ENCODE measurements at regions not wholly inside any gene's neighbourhood (a gene's known extent, or its start where the extent isn't known, plus 50 kb on each side); places are given as distances from the start of the nearest gene placed in this dataset.
A peak's percentile ranks its signal among the peaks of the same experiment; 100 is the strongest.

DNA sequence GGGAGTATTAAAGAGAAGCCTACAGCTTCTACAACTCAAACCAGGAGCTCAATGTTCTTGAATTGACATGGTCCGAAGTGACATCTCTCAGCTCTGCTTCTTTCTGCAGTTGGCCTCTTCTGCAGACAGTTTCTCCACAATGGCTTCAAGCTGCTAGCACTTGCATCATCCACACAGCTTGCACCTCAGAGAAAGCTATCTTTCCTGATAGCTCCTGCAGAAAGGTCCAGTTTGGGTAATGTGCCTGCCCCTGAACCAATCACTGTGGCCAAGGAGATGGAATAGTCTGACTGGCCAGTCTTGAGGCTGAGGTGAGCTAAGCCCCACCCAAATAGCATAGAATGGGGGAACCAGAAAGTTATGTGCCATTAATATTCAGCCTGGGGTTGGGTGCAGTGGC lies 95.8 kb upstream of the ABCA1 start:
- no peak for FAIRE-seq

DNA sequence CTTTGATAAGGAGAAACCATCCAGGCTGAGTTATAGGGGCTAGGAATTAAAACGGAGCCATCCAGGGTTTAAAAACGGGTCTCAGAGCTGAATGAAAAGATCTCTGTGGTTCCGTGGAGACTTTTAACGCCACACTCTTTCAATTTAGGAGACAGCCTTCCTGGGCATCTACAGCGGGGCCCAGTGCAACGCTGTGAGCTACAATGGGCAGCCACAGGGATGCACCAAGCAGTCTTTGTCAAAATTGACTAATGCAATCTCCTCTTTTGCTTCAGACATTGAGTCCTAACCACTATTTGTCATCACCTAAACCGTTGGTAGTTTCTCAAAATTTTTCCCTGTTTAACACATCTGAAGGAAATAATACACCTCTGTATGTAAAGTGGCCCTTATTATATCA lies 96.6 kb upstream of the ABCA1 start:
- FAIRE-seq = no peak

DNA sequence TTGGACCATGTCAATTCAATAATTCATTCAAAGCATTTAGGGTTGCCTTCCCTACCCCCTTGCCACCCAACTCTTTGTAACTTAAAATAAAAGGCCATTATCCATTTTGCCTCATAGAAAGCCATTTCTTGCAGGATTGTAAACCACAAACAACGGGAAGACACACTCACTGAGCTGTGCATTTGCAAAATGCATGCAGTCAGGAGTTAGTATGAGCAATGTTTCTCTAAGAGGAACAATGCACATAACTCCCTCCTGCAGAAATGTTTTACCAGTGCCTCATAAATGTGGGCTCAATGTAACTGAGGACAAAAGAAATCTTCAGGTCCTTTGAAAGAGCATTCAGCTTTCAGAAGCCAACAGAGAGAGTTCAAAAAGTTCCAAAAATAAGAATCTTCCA lies 98.5 kb upstream of the ABCA1 start:
- no peak for FAIRE-seq

DNA sequence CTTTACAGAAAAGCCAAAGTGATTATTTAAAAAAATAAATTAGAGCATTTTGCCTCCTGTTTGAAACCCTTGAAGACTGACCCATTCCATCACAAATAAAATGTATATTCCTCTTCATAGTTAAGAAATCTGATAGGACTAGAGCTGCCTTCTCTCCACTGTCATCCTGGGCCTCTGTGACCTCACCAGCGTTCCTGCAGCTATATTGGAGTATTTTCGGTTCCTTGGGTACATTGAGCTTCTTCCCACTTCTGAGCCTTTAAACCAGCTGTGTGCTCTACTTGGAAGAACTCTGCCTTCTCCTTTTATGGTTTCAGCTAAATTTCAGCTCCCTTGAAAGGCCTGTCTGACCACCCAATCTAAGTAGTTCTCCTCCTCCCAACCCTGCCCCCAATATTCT lies 99.1 kb upstream of the ABCA1 start:
- FAIRE-seq = no peak

DNA sequence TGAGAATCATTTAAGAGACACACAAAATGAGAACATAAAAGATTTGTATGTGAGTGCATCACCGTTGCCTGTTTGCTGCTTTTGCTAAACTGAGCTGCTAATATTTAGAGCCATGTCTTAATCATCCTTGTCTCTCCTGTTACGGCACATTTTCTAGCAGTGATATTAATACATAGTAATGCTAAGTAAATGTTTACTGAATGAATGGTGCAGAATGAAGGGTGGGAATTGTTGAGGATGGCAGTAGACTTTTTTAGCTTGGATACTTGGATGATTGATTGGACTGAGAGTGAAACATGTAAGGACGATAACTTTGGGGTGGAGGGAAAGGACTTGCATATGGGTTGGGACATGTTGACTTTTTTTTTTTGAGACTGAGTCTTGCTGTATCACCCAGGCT lies 102.3 kb upstream of the ABCA1 start:
- no peak for FAIRE-seq

DNA sequence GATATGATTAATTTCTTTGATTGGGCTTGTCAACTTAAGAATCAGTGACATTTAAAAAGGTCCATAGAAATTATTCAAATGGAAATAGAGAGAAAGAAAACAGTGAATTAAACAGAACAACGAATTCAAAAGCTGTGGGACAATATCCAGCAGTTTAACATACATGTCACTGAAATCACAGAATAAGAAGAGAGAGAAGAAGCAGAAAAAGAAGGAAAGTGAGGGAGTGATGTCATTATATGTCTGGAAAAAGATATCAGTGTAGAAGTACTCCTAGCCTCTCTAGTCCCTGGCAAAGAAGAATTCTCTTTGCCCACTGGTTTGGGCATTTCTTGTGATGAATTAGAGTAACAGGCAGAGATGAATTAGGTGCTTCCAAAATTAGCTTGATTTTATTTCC lies 109.2 kb upstream of the ABCA1 start:
- FAIRE-seq = no peak

DNA sequence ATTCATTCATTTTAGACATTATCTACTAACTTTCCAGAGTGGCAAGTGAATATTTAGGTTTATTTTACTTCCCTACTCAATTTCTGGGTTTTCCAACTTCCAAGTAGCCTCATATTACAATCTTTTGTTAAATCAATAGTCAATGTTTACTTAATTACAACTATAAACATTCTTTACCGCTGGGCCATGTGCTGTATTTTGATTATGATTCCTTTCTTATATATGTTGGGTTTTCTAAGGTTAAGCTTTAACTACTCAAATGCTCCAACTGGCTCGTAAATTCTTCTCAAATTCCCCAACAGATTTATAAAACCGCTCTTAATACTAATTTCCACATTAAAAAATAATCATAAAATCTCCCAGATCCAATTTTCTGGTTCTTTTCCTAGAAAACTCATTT lies 110.1 kb upstream of the ABCA1 start:
- FAIRE-seq = no peak

DNA sequence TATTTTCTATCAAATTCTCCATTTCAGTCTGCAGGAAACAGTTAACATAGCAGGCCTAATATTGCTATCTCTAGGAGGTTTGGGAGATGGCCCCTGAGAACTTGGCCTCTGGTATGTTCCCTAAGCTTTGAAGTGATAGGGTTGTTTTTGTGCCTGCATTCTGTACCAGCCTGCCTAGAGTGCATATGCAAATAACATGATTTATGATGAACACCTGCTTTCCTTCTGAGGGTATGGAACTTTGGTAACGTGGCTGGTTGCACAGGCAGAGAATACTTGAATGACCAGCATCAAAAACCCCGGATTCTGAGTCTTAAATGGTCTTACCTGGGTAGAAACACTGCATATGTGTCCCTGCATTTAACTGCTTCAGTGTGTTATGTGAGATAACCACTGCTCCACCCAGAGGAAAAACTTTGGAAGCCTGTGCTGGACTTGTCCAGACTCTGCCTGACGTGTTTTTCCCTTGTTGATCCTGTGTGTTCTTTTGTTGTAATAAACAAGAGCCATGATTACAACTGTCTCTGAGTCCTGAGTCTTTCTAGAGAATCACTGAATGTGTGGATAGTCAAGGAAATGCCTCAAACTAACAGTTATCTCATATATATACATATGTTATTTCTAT lies 111.3 kb upstream of the ABCA1 start:
- no peak for FAIRE-seq

DNA sequence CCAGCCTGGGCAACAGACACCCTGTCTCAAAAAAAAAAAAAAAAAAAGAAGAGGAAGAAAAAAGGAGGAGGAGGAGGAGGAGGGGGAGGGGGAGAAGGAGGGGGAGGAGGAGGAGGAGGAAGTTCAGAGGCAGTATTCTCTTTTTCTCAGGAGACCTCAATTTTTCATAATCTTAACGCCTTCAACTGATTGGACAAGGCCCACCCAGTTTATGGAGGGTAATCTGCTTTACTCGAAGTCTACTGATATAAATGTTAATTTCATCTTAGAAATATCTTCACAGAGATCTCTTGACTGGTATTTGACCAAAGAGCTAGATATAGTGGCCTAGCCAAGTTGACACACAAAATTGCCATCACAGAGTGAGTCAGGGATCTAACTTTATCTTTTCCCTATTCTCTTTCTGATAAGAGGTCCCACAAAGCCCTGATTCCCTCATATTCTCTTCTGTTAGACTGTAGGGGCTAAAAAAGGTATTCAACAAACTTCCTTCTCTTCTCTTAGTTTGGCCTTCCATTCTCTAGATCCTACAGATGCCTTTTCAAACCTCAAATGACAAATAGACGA lies 115.5 kb upstream of the ABCA1 start:
- no peak for FAIRE-seq

DNA sequence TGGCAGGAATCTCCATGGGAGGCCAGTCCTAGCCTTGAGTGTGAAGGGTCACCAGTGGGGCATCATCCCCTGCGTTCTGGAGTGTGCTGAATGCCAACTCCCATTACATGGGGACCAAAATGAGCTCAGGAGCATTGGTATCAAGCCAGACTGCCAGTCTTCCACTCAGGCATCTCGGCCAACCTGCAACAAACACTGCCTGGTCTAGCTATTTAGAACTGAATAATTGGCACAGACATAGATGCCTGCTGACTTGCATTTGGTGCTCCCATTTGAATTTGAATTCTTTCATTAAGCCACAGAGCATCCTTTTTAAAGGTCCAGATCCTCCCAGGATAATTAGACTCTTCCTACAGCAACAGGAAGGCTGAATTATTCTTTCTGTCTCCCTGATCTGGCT lies 116.6 kb upstream of the ABCA1 start:
- no peak for FAIRE-seq

DNA sequence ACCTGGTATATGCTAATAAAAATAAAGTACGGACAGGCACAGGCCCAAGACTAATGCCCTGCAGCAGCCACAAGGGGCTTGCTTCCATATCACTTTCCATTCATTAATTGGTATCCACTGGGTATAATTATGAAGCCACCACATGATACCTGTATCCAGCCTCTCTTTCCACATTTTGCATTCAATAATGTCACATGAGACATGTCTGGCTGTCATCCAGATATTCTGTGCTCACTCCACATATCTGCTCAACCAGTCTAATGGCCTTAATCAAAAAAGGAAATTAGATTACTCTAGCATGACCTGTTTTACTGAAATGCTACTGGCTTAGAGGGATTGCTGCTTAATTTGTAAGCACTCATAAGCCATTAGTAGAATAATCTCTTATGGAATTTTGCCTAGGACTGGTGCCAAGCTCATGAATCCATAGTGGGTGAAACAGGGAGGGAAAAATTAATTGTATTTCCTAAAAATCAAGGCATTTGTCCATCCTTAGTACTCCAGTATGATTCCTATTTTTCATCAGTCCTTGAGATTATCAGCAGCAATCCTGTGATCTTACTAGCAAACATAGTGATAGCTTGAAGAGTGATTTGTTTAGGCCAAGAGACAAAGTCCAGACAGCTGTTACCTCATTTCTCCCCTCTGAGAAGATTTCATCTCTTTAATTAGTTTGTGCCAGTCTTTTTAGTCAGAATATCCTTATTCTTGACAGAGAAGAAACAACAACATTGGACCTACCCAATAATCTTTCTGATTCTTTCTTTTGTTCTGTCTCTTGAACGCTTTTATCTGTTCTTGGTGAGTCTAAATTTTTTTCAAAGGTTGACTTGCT lies 119.2 kb upstream of the ABCA1 start:
- peak; percentile 78 for FAIRE-seq

DNA sequence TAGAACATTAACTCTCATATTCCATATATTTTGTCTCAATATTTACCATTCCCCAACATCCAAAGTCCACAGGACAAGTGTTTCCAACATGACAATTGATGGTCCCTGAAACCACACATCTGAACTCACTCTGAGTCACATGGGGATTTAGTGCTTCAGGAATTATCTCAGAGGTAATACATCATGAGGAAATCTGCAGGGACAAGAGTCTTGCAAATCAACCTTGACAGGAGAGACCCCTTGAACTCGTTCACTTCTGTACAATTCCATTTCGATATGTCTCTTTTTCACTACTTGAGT lies 119.7 kb upstream of the ABCA1 start:
- no peak for FAIRE-seq

DNA sequence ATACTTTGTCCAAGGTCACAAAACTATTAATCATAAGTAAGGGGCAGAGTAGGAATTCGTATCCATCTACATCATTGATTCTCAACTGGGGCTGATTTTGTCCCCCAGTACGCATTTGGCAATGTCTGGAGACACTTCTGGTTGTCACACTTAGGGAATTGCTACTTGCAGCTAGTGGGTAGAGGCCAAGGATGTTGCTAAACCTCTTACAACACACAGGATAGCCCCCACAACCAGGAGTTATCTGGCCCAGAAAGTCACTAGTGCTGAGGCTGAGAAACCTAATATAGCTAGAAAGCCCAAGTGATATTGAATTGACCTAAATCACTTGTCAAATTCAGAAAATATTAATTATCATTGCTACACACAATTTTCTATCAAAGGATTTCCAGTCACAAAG lies 120.4 kb upstream of the ABCA1 start:
- no peak for FAIRE-seq

DNA sequence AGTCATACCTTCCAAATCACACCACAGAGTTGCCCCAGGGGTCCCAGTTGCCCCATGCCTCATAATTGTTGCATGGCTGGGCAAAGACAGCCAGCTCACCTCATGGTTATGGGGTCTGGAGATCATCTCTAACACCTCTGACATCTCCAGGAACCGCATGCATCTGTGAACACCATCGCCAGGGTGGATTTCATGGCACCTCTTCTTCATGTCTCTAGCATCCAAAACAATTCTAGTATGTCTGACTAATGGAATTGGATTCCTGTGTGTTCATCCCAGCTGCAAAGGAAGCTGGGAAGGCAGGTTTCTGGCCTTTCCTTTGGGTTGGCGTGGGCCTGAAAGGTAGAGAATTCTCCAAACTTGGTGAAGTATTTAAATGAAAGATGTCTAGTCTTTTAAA lies 122.3 kb upstream of the ABCA1 start:
- no peak for FAIRE-seq

DNA sequence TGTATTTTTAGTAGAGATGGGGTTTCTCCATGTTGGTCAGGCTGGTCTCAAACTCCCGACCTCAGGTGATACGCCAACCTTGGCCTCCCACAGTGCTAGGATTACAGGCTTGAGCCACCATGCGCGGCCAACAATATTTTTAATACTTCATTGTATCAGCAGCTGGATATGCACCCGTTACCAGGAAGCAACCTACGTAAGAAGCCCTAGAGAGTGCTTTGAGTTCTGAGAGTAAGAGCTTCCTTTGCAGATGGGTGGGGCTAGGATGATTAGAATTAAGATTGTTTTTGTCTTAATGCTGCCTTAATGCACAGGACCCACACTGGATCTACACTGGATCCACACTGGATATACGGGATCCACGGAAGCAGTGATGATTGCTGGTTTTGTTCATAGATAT lies 123.9 kb upstream of the ABCA1 start:
- no peak for FAIRE-seq

DNA sequence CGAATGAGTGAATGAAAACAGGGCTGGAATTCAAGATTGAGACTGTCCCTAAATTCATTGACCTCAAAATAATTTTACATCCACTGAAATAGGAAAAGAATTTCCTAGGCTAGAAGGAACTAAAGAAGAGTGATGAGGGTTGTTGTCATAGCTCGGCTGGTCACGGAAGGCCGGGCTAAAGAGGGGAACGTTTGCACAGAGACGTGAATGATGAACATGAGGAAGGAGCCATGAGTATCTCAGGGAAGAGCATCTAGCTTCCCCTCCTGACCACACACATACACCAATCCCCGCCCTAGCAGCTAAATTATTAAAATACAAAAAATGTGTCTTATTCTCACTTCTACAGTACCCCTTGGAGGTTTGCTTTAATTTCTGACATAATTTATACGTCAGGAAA lies 124.4 kb upstream of the ABCA1 start:
- FAIRE-seq = no peak

DNA sequence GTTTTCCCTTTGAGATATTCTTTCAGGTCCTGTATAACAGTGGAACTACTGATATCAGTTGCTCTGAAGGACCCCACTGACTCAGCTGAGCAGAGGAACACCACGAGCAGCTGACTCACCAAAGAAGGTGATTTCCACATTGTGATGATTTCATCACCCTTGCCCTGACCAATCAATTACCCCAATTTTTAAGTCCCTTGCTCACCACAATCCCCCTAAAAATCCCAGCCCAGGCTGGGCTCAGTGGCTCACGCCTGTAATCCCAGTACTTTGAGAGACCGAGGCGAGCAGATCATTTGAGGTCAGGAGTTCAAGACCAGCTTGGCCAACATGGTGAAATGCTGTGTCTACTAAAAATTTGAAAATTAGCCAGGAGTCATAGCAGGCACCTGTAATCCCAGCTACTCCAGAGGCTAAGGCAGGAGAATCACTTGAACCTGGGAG lies 125.3 kb upstream of the ABCA1 start:
- FAIRE-seq = no peak

DNA sequence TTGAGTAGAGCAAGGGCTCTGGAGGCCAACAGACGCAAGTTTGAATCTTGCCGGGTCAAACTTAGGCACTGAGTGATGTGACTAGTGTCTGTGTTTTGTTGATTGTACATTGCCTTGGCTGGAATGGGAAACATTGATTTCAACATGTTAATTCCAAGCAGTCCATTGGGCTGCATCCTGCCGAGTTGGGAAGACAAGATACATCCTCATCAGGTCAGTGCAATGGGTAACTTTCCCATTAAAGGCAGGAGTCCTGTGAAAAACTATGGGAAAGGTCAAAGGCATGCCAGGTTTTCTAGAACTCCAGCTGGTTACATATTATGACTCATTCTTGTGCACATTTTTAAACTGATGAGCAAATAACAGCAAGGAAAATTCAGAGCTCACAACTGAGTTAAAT lies 126.5 kb upstream of the ABCA1 start:
- FAIRE-seq = no peak

DNA sequence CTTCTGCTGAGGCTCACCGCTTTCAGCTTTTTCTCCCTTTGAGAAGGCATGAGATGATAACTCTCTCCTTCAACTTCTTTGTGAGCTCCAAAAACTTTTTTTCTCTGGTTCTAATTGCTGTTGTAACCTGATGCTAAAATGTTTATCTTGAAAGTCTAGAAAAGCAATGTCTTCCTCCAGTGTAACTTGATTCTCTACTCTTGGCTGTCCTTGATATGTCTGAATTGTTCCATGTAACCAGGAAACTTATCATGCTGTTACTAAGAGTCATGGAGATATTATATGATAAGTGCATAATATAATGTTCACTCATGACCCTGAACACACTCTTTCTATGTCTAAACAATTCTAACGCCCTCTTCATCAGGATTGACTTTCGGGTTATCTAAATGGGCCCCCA lies 128.0 kb upstream of the ABCA1 start:
- FAIRE-seq = no peak

DNA sequence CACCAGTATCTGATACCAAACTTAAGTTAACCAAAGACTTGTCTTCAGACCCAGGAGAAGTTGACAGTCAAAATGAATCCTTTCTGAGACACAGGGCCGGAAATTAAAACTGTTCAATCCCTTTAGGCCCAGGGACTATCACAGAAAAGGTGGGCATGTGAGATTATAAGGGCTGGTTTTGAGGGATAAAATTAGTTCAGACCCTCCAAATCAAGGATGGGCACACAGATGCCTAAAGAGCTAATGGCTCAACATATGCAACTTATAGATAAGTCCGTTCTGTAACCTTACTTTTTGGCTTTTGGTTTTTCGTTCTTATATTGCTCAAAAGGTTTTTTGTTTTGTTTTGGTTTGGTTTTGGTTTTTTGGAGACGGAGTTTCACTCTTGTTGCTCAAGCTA lies 129.6 kb upstream of the ABCA1 start:
- FAIRE-seq = no peak

DNA sequence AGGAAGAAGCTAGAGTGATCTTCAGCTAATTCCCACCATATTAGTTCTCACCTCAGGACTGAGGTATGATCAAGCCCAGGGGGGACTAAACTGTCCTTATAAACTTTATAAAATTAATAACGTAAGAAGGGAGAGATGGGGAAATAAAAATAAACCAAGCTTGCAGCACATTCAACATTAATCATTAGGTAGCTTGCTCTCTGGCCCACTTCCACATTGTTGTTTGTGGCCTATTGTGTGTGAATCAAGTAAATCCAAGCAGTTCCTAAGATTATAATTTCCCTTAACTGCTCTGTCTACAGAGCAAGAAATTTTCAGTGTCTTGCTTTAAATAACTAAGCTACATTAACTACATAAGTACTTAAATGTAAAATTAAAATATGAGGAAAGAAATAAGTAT lies 131.3 kb upstream of the ABCA1 start:
- FAIRE-seq = no peak

DNA sequence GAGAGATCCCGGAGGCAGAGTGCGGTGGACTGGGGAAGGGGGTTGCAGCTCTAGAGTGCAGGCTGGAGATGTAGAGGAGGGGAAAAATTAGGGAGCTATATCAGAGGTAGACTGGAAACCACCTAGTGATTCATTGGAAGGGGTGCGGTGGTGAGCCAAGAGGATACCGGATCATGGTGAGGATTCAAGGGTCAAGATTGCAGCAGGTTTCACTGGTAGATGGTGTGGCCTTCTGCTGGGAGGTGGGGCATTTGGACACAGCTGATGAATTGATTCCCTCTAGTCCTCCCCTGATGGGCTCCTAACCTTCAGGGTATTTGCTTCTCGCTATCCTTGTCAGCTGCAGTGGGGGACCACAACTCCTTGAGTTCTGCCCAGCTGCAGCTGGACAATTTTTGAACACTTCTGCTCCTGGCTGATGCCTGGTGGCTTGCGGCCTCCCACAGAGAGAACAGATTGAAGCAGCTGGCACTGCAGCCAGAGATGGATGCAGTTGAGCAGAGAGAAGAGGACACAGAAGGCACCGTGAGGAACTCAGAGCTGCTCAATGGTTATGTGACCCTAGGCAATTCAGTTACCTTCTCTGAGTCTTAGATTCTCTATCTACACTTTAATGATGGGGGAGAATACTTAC lies 134.4 kb upstream of the ABCA1 start:
- no peak for FAIRE-seq

DNA sequence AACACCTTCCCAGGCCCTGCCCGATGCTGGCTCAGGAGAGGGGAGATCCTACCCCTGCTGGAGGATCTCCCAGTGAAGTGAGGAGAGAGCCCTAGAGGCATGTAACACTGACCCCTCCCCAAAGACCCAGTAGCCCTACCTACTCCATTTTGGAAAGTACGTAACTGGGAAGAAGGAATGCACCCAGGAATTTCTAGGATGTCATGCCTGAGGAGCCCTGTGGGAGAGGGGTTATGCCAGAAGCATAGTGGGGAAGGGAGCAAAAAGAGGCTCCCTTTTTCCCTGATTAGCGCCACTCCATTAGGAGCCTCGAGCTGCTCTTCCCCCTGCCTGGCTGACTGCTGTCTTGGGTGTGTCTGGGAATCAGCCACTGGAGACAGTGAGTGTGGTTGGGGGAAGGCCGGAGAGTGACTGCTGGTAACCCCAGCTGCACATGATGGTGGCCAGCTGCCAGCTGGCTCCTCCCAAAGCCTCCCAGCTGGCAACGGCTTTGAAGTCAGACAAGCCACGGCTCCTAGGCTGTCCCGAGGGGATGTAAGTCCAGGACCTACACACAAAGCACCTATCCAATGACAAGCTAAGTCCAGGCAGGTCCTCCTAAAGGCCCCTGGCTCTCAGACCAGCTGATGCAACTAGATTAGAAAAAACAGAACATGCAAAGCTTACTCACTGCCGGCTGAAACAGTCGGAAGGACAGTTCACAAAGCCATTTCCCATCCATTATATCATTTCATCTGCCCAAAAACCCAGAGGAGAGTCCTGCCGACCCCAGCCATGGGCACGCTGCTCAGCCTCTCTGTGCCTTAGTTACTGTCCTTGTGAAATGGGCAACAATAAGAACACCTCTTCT lies 136.5 kb upstream of the ABCA1 start:
- FAIRE-seq = no peak
